ENCODE measurements at regions not wholly inside any gene's neighbourhood (a gene's known extent, or its start where the extent isn't known, plus 50 kb on each side); places are given as distances from the start of the nearest gene placed in this dataset.
"Not testable (repeated sequence)": the region's sequence is repeated elsewhere in the genome, so short reads cannot be mapped to it uniquely, and the experiment has no call there.

GRCh38 chr17:71639865-71640264 lies 481.0 kb upstream of the SOX9 start:
- DNase-seq (ENCODE audit: low read depth, low spot score) (no peak), ATAC-seq (no peak)
- Histone ChIP-seq H3K27me3 (ENCODE audit: control insufficient read depth, insufficient read depth, low read length) (no peaks in the 10 kb centered on the region), H3K4me1 (ENCODE audit: control insufficient read depth, insufficient read depth, low read length) (no peaks in the 10 kb centered on the region), H3K4me3 (ENCODE audit: low read depth in 2 of 2, low read length in 2 of 2) (no peak overlapping the region), H3K9me3 (ENCODE audit: control insufficient read depth, insufficient read depth, low read depth, low read length) (no peaks in the 10 kb centered on the region), H3K27ac (ENCODE audit: low read length) (no peak overlapping the region), H3K36me3 (ENCODE audit: control insufficient read depth, insufficient read depth, low read length) (no peaks in the 10 kb centered on the region)
- intact Hi-C loops (cut with micrococcal nuclease; ENCODE audit: unreplicated experiment), result loop anchor here (10.0 kb wide), 1 partner anchor 475 kb away; no protein-coding TSS in a partner anchor
- in situ Hi-C loops (cut with HindIII; ENCODE audit: low pct_unique_long_range_greater_than_20kb, low sequenced_read_pairs), result no loop called here
- BruUV-seq (replicated peaks), result no TSS peak
- ChIA-PET CTCF (no interaction called here), POLR2A (no interaction called here)
- no peak for TF ChIP-seq SIN3A (IDR thresholded peaks at IDR 0.05; ENCODE audit: borderline replicate concordance, insufficient read depth, low read depth, low read length)
- no peak for TF ChIP-seq CTCF (IDR thresholded peaks at IDR 0.05)
- no peak for TF ChIP-seq REST (IDR thresholded peaks at IDR 0.05; ENCODE audit: insufficient read depth in 1 of 2, low read depth in 2 of 2, low read length in 1 of 2)
- TF ChIP-seq TCF7L2 (IDR thresholded peaks at IDR 0.05; ENCODE audit: low read depth, low read length), result no peak
- no peak for TF ChIP-seq POLR2AphosphoS5 (IDR thresholded peaks at IDR 0.05; ENCODE audit: low read depth, low read length)

GRCh38 chr17:71646890-71647289 lies 473.9 kb upstream of the SOX9 start:
- ATAC-seq; H3K4me3 ChIP-seq (ENCODE audit: low read depth in 2 of 2, low read length in 2 of 2); H3K4me1 ChIP-seq (ENCODE audit: control insufficient read depth, insufficient read depth, low read length); intact Hi-C loops (cut with micrococcal nuclease; ENCODE audit: unreplicated experiment); H3K9me3 ChIP-seq (ENCODE audit: control insufficient read depth, insufficient read depth, low read depth, low read length); CTCF ChIA-PET; H3K27ac ChIP-seq (ENCODE audit: low read length); DNase-seq (ENCODE audit: low read depth, low spot score); BruUV-seq (replicated peaks); POLR2A ChIA-PET; H3K36me3 ChIP-seq (ENCODE audit: control insufficient read depth, insufficient read depth, low read length); H3K27me3 ChIP-seq (ENCODE audit: control insufficient read depth, insufficient read depth, low read length); in situ Hi-C loops (cut with HindIII; ENCODE audit: low pct_unique_long_range_greater_than_20kb, low sequenced_read_pairs): not testable (repeated sequence)

GRCh38 chr17:71648342-71648741 lies 472.5 kb upstream of the SOX9 start:
- CTCF ChIA-PET; in situ Hi-C loops (cut with HindIII; ENCODE audit: low pct_unique_long_range_greater_than_20kb, low sequenced_read_pairs); BruUV-seq (replicated peaks); H3K4me3 ChIP-seq (ENCODE audit: low read depth in 2 of 2, low read length in 2 of 2); intact Hi-C loops (cut with micrococcal nuclease; ENCODE audit: unreplicated experiment); H3K36me3 ChIP-seq (ENCODE audit: control insufficient read depth, insufficient read depth, low read length); DNase-seq (ENCODE audit: low read depth, low spot score); POLR2A ChIA-PET; H3K27me3 ChIP-seq (ENCODE audit: control insufficient read depth, insufficient read depth, low read length); H3K9me3 ChIP-seq (ENCODE audit: control insufficient read depth, insufficient read depth, low read depth, low read length); ATAC-seq; H3K27ac ChIP-seq (ENCODE audit: low read length); H3K4me1 ChIP-seq (ENCODE audit: control insufficient read depth, insufficient read depth, low read length): not testable (repeated sequence)

All from Panc1 (cell line).